ENCODE measurements at regions not wholly inside any gene's neighbourhood (a gene's known extent, or its start where the extent isn't known, plus 50 kb on each side); places are given as distances from the start of the nearest gene placed in this dataset.

GRCh38 chr12:92029136-92029535, 116.5 kb downstream of the BTG1 start:
- no peak for TF ChIP-seq POLR2AphosphoS5 (IDR thresholded peaks at IDR 0.05)
- TF ChIP-seq CTCF (IDR thresholded peaks at IDR 0.05): no peak
